H1 (cell line): ENCODE measurements at regions not wholly inside any gene's neighbourhood (a gene's known extent, or its start where the extent isn't known, plus 50 kb on each side); places are given as distances from the start of the nearest gene placed in this dataset.

ENCODE experiments used
- CTCF ChIA-PET: fragments of 300-600 bp; sonication (Branson Sonifier 250); formaldehyde crosslinking; loops from one replicate; lab custom pipeline; 2021; ENCODE audit not compliant: partially characterized antibody; lab: Charles Lee
- POLR2A ChIA-PET: fragments of 300-600 bp; sonication (Branson Sonifier 250); formaldehyde crosslinking; loops from one replicate; lab custom pipeline; 2021; ENCODE audit warnings: inconsistent platforms; ENCODE audit not compliant: partially characterized antibody; lab: Charles Lee
- DNase-seq, 2 experiments: peaks; one replicate each; pipeline versions ENCODE4 v3.0.0 to v3.0.0-alpha.2; 2010 to 2022; ENCODE audit warnings: low spot score in 2 of 2, low read depth in 1 of 2, mixed read lengths in 1 of 2
- FAIRE-seq: peaks from 2 replicates; lab custom pipeline; 2011; peaks lifted over from hg19 to GRCh38; lab: Jason Lieb, UNC
- H2AFZ ChIP-seq: 2 replicates; pipeline ENCODE4 v1.8.1; 2012; ENCODE audit warnings: low read length, inconsistent platforms
- H2AK5ac ChIP-seq: 2 replicates; pipeline ENCODE4 v1.6.1; 2013; ENCODE audit warnings: low read depth, low read length
- H2BK120ac ChIP-seq: replicated peaks from 2 replicates; pipeline ENCODE3; 2013; ENCODE audit warnings: low read depth, low read length, inconsistent platforms
- H2BK12ac ChIP-seq: 2 replicates; pipeline ENCODE4 v1.6.1; 2013; ENCODE audit warnings: low read depth, low read length
- H2BK15ac ChIP-seq: 2 replicates; pipeline ENCODE4 v1.6.1; 2013; ENCODE audit warnings: low read length
- H2BK20ac ChIP-seq: 2 replicates; pipeline ENCODE4 v1.6.1; 2013; ENCODE audit warnings: low read length
- H2BK5ac ChIP-seq: 2 replicates; pipeline ENCODE4 v1.6.1; 2013; ENCODE audit warnings: low read depth, low read length
- H3K14ac ChIP-seq: 2 replicates; pipeline ENCODE4 v1.6.1; 2013; ENCODE audit warnings: inconsistent platforms; ENCODE audit not compliant: insufficient read length
- H3K18ac ChIP-seq: 2 replicates; pipeline ENCODE4 v1.6.1; 2013; ENCODE audit warnings: low read length; ENCODE audit errors: extremely low read depth
- H3K23ac ChIP-seq: 2 replicates; pipeline ENCODE4 v1.6.1; 2013; ENCODE audit warnings: inconsistent platforms; ENCODE audit not compliant: insufficient read length
- H3K23me2 ChIP-seq: 2 replicates; pipeline ENCODE4 v1.6.1; 2013; ENCODE audit warnings: low read depth, low read length
- H3K27ac ChIP-seq: 2 replicates; pipeline ENCODE4 v1.6.1; 2011; ENCODE audit warnings: low read depth, low read length, inconsistent platforms
- H3K27me3 ChIP-seq, 4 experiments: replicated peaks in 1 of 4; 1 replicate in 1 of 4; 2 replicates in 3 of 4; pipeline versions ENCODE4 v1.6.1 to v1.8.1; 2011 to 2013; ENCODE audit warnings: low read length in 3 of 4, mild to moderate bottlenecking in 3 of 4, inconsistent platforms in 2 of 4, mixed read lengths in 2 of 4, moderate library complexity in 1 of 4; ENCODE audit not compliant: control insufficient read depth in 3 of 4, insufficient read depth in 3 of 4; ENCODE audit errors: extremely low read depth in 1 of 4
- H3K36me3 ChIP-seq, 4 experiments: 2 replicates each; pipeline versions ENCODE4 v1.6.1 to v1.8.1; 2011 to 2013; ENCODE audit warnings: mild to moderate bottlenecking in 4 of 4, low read length in 3 of 4, moderate library complexity in 2 of 4, control low read depth in 1 of 4, inconsistent platforms in 1 of 4; ENCODE audit not compliant: insufficient read depth in 4 of 4, control insufficient read depth in 2 of 4
- H3K4ac ChIP-seq: replicated peaks from 2 replicates; pipeline ENCODE3; 2013; ENCODE audit warnings: low read length, low read depth, mixed read lengths, inconsistent platforms; ENCODE audit not compliant: insufficient read length
- H3K4me1 ChIP-seq, 4 experiments: replicated peaks in 1 of 4; 1 replicate in 1 of 4; 2 replicates in 3 of 4; pipeline versions ENCODE4 v1.6.1 to v1.8.1; 2011 to 2013; ENCODE audit warnings: low read length in 3 of 4, inconsistent platforms in 2 of 4, mixed read lengths in 1 of 4; ENCODE audit not compliant: insufficient read depth in 4 of 4, control insufficient read depth in 3 of 4
- H3K4me2 ChIP-seq, 2 experiments: 2 replicates each; pipeline versions ENCODE4 v1.6.1 to v1.8.1; 2011 to 2013; ENCODE audit warnings: low read depth in 2 of 2, low read length in 2 of 2, control low read depth in 1 of 2, inconsistent platforms in 1 of 2, mild to moderate bottlenecking in 1 of 2; ENCODE audit not compliant: insufficient read depth in 1 of 2
- H3K4me3 ChIP-seq, 4 experiments: fragments of 200-600, 300-600 bp in 1 of 4; sonication (generic), shearing (Covaris generic), sonication (Bioruptor Twin) in 1 of 4; 2 replicates each; pipeline versions ENCODE4 v1.5.1 to v1.8.1; 2011 to 2016; ENCODE audit warnings: low read length in 4 of 4, low read depth in 3 of 4, control low read depth in 2 of 4, inconsistent platforms in 2 of 4, mild to moderate bottlenecking in 2 of 4, mixed read lengths in 1 of 4, moderate library complexity in 1 of 4; ENCODE audit not compliant: insufficient read depth in 2 of 4; ENCODE audit errors: extremely low read depth in 1 of 4
- H3K56ac ChIP-seq: replicated peaks from 2 replicates; pipeline ENCODE3; 2013; ENCODE audit warnings: low read depth, mild to moderate bottlenecking, mixed read lengths, low read length, inconsistent platforms; ENCODE audit not compliant: insufficient read length
- H3K79me1 ChIP-seq: 2 replicates; pipeline ENCODE4 v1.6.1; 2013; ENCODE audit warnings: low read depth, low read length, control low read depth
- H3K79me2 ChIP-seq, 2 experiments: 2 replicates each; pipeline versions ENCODE4 v1.6.1 to v1.8.1; 2012 to 2013; ENCODE audit warnings: low read length in 2 of 2, mild to moderate bottlenecking in 2 of 2, inconsistent platforms in 1 of 2; ENCODE audit not compliant: insufficient read depth in 2 of 2, control insufficient read depth in 1 of 2
- H3K9ac ChIP-seq, 4 experiments: replicated peaks in 1 of 4; 1 replicate in 1 of 4; 2 replicates in 3 of 4; pipeline versions ENCODE4 v1.6.1 to v1.8.1; 2011 to 2013; ENCODE audit warnings: low read depth in 3 of 4, low read length in 3 of 4, control low read depth in 2 of 4, mild to moderate bottlenecking in 2 of 4, moderate library complexity in 2 of 4, inconsistent platforms in 1 of 4; ENCODE audit errors: extremely low read depth in 1 of 4
- H3K9me3 ChIP-seq, 2 experiments: 2 replicates each; pipeline versions ENCODE4 v1.6.1 to v1.8.1; 2012 to 2013; ENCODE audit warnings: mild to moderate bottlenecking in 2 of 2, moderate library complexity in 2 of 2, control low read depth in 1 of 2, inconsistent platforms in 1 of 2, low read depth in 1 of 2, low read length in 1 of 2, mixed read lengths in 1 of 2; ENCODE audit not compliant: insufficient read depth in 2 of 2
- H4K20me1 ChIP-seq, 2 experiments: replicated peaks in 1 of 2; 2 replicates each; pipeline versions ENCODE3 to v1.8.1; 2011 to 2013; ENCODE audit warnings: inconsistent platforms in 2 of 2, low read length in 2 of 2, mild to moderate bottlenecking in 1 of 2; ENCODE audit not compliant: insufficient read depth in 2 of 2, control insufficient read depth in 1 of 2
- H4K5ac ChIP-seq: 2 replicates; pipeline ENCODE4 v1.6.1; 2013; ENCODE audit warnings: low read length, low read depth, mixed read lengths, inconsistent platforms; ENCODE audit not compliant: insufficient read length
- H4K8ac ChIP-seq: 2 replicates; pipeline ENCODE4 v1.8.0; 2013; ENCODE audit warnings: mild to moderate bottlenecking, moderate library complexity, low read length, inconsistent platforms; ENCODE audit not compliant: insufficient read depth; ENCODE audit errors: extremely low read depth
- H4K91ac ChIP-seq: replicated peaks from 2 replicates; pipeline ENCODE3; 2013; ENCODE audit warnings: low read length, mixed read lengths, inconsistent platforms; ENCODE audit not compliant: insufficient read length
- CHD1 ChIP-seq: IDR thresholded peaks from 2 replicates; pipeline ENCODE4 v1.6.1; 2012; ENCODE audit warnings: low read depth, low read length, improper control_type of control experiment
- JUN ChIP-seq: IDR thresholded peaks from 2 replicates; pipeline ENCODE4 v1.6.1; 2011; ENCODE audit warnings: low read depth, mild to moderate bottlenecking, improper control_type of control experiment, low read length
- SAP30 ChIP-seq: fragments of 300-600 bp; sonication (generic); IDR thresholded peaks from 2 replicates; pipeline ENCODE4 v1.7.1; 2012; ENCODE audit warnings: low read length, moderate library complexity, mild to moderate bottlenecking, inconsistent platforms; ENCODE audit not compliant: insufficient read depth, insufficient replicate concordance
- WGBS, 2 experiments: shearing (Covaris generic) in 1 of 2; methylation state at CpG; one replicate each; pipeline versions ENCODE4 v1.1.6 to v1.1.7; 2013 to 2015; ENCODE audit warnings: low lambda C conversion rate in 2 of 2, mixed read lengths in 2 of 2, inconsistent platforms in 1 of 2, low coverage in 1 of 2, missing lambda C conversion rate in 1 of 2; ENCODE audit not compliant: insufficient replicate concordance in 2 of 2, insufficient coverage in 1 of 2, insufficient read length in 1 of 2; ENCODE audit errors: extremely low coverage in 1 of 2, missing lambda C conversion rate in 1 of 2; 5-methylcytosine and 5-hydroxymethylcytosine counted together

DNA sequence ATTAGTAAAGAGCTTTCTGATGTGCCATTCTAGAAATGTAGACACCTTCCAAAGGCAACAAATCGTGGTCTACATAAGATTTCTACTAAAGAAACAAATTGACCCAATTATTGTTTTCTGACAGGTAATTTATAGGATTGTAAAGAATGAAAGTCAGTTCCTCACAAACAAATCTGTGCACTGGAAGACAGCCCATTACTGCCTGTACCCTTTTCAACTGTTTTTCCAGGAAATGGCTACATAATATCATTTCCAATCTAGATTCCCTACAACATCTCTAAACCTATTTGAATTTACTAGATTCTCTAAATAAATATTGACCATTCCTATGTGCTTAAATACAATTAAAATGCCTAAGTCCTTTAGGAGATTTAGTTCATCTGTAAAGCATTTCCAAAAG lies 939.1 kb downstream of the FSCB start:
- Histone ChIP-seq H2BK5ac (no peak overlapping the region), H4K20me1 (no peaks in the 10 kb centered on the region), H2BK20ac (no peak overlapping the region), H2BK120ac (no peak overlapping the region), H2BK12ac (no peak overlapping the region), H3K27ac (no peak overlapping the region), H3K4ac (no peak overlapping the region), H3K23ac (no peak overlapping the region), H2BK15ac (no peak overlapping the region), H4K91ac (no peak overlapping the region), H4K8ac (no peak overlapping the region), H3K14ac (no peak overlapping the region), H3K79me1 (no peaks in the 10 kb centered on the region), H3K23me2 (no peaks in the 10 kb centered on the region; the same call in 1 of the 2 replicates), H3K4me3 (no peak overlapping the region), H3K18ac (no peak overlapping the region), H3K4me2 (no peak overlapping the region), H3K79me2 (no peaks in the 10 kb centered on the region), H2AFZ (no peak overlapping the region), H3K56ac (no peak overlapping the region), H3K27me3 (no peaks in the 10 kb centered on the region), H3K4me1 (no peaks in the 10 kb centered on the region), H3K9ac (no peak overlapping the region), H4K5ac (no peak overlapping the region), H2AK5ac (no peak overlapping the region), H3K36me3 (no peaks in the 10 kb centered on the region), H3K9me3 (no peaks in the 10 kb centered on the region)
- WGBS, 2 experiments: 96% methylated on average over 1 of the region's 1 CpG; no CpG with 5 or more reads in 1 of the 2 experiments
- no peak for FAIRE-seq
- DNase-seq: no peak
- TF ChIP-seq CHD1 (no peak), JUN (no peak), SAP30 (no peak)
- ChIA-PET POLR2A (no interaction called here), CTCF (interaction anchor here (1.5 kb wide), 1 partner anchor 30 kb away, joined by 5 read pairs; no protein-coding TSS in a partner anchor)
